Breast epithelium (tissue), 3 donors: ENCODE measurements at regions not wholly inside any gene's neighbourhood (a gene's known extent, or its start where the extent isn't known, plus 50 kb on each side); places are given as distances from the start of the nearest gene placed in this dataset.

Source experiments
- CTCF ChIP-seq, 3 donors: fragments of 450-650 bp; IDR thresholded peaks; one replicate each; pipeline ENCODE4 v1.5.1; 2016 to 2017; ENCODE audit warnings: antibody characterized with exemption in 3 of 3, mild to moderate bottlenecking in 3 of 3, moderate library complexity in 3 of 3
- POLR2A ChIP-seq: fragments of 450-650 bp; IDR thresholded peaks from one replicate; pipeline ENCODE4 v1.6.1; 2016; ENCODE audit warnings: antibody characterized with exemption, mild to moderate bottlenecking, moderate library complexity
- POLR2AphosphoS5 ChIP-seq, 3 donors: sonication (generic); formaldehyde crosslinking; IDR thresholded peaks; one replicate each; pipeline ENCODE4 v1.6.1; 2017; ENCODE audit warnings: antibody characterized with exemption in 3 of 3

- TF ChIP-seq POLR2AphosphoS5 (IDR thresholded peaks at IDR 0.05) (no peak), POLR2A (no peak), CTCF (IDR thresholded peaks at IDR 0.05) (no peak)
Measured at GRCh38 chr20:10735195-10735949, 61.6 kb upstream of the JAG1 start.
